Cardiac muscle cell (in vitro differentiated cells and primary cell): ENCODE measurements at regions not wholly inside any gene's neighbourhood (a gene's known extent, or its start where the extent isn't known, plus 50 kb on each side); places are given as distances from the start of the nearest gene placed in this dataset.

ENCODE experiments used
- DNase-seq, 2 donors: peaks; one replicate each; pipeline versions ENCODE4 v3.0.0 to v3.0.0-alpha.2; 2010 to 2017; ENCODE audit warnings: low read depth in 1 of 2, low spot score in 1 of 2
- H3K27ac ChIP-seq: fragments of 200-600 bp; sonication (generic); 2 replicates; pipeline ENCODE4 v1.5.1; 2016
- H3K27me3 ChIP-seq: fragments of 200-600 bp; sonication (generic); 2 replicates; pipeline ENCODE4 v1.6.0; 2016; ENCODE audit warnings: control low read depth
- H3K36me3 ChIP-seq: fragments of 200-600 bp; sonication (generic); 2 replicates; pipeline ENCODE4 v1.5.1; 2016; ENCODE audit warnings: control low read depth
- H3K4me1 ChIP-seq: fragments of 200-600 bp; sonication (generic); 2 replicates; pipeline ENCODE4 v1.8.1; 2017; ENCODE audit warnings: low read depth, mild to moderate bottlenecking, mixed run types
- H3K4me3 ChIP-seq: fragments of 200-600 bp; sonication (generic); 2 replicates; pipeline ENCODE4 v1.5.1; 2016; ENCODE audit warnings: mild to moderate bottlenecking
- H3K9me3 ChIP-seq: fragments of 200-600 bp; sonication (generic); 2 replicates; pipeline ENCODE4 v1.5.1; 2017; ENCODE audit warnings: low read depth, mild to moderate bottlenecking, control low read depth
- CTCF ChIP-seq: IDR thresholded peaks from 2 replicates; pipeline ENCODE4 v1.5.1; 2012; ENCODE audit warnings: low read depth, mild to moderate bottlenecking, low read length

- H3K36me3 ChIP-seq, result no peaks in the 10 kb centered on the region
- no peaks in the 10 kb centered on the region for H3K27me3 ChIP-seq
- H3K4me1 ChIP-seq, result no peaks in the 10 kb centered on the region
- no peak overlapping the region for H3K27ac ChIP-seq
- DNase-seq, result no peak
- no peak for TF ChIP-seq CTCF
- H3K4me3 ChIP-seq, result no peak overlapping the region
- no peaks in the 10 kb centered on the region for H3K9me3 ChIP-seq
Measured at GRCh38 chr2:103002954-103003353, 241.1 kb downstream of the TMEM182 start.

GRCh38 chr2:103003750-103004260, 242.0 kb downstream of the TMEM182 start:
- Histone ChIP-seq H3K4me1 (no peaks in the 10 kb centered on the region), H3K9me3 (no peaks in the 10 kb centered on the region), H3K36me3 (no peaks in the 10 kb centered on the region), H3K4me3 (no peak overlapping the region), H3K27ac (no peak overlapping the region), H3K27me3 (no peaks in the 10 kb centered on the region)
- TF ChIP-seq CTCF, result no peak
- no peak for DNase-seq

GRCh38 chr2:103004426-103004942, 242.7 kb downstream of the TMEM182 start:
- H3K4me3 ChIP-seq, result no peak overlapping the region
- no peak overlapping the region for H3K27ac ChIP-seq
- H3K9me3 ChIP-seq, result no peaks in the 10 kb centered on the region
- DNase-seq, result no peak
- no peaks in the 10 kb centered on the region for H3K27me3 ChIP-seq
- no peaks in the 10 kb centered on the region for H3K36me3 ChIP-seq
- H3K4me1 ChIP-seq, result no peaks in the 10 kb centered on the region
- TF ChIP-seq CTCF, result no peak

- no peaks in the 10 kb centered on the region for H3K9me3 ChIP-seq
- H3K27me3 ChIP-seq, result no peaks in the 10 kb centered on the region
- H3K36me3 ChIP-seq, result no peaks in the 10 kb centered on the region
- H3K4me3 ChIP-seq, result no peak overlapping the region
- no peak for TF ChIP-seq CTCF
- DNase-seq, result no peak
- peaks cover 5% of the 10 kb centered on the region for H3K4me1 ChIP-seq
- no peak overlapping the region for H3K27ac ChIP-seq
Measured at GRCh38 chr2:103005393-103005792, 243.6 kb downstream of the TMEM182 start.

- H3K36me3 ChIP-seq, result no peaks in the 10 kb centered on the region
- no peak for TF ChIP-seq CTCF
- no peaks in the 10 kb centered on the region for H3K27me3 ChIP-seq
- H3K9me3 ChIP-seq, result no peaks in the 10 kb centered on the region
- no peak for DNase-seq
- H3K4me1 ChIP-seq, result peaks cover 5% of the 10 kb centered on the region
- no peak overlapping the region for H3K27ac ChIP-seq
- no peak overlapping the region for H3K4me3 ChIP-seq
Measured at GRCh38 chr2:103007086-103007485, 245.3 kb downstream of the TMEM182 start.

GRCh38 chr2:103008586-103008985, 246.8 kb downstream of the TMEM182 start:
- H3K27ac ChIP-seq, result no peak overlapping the region
- no peaks in the 10 kb centered on the region for H3K36me3 ChIP-seq
- peak in 1 of 2 donors; percentile 33 for DNase-seq
- no peak overlapping the region for H3K4me3 ChIP-seq
- peaks cover 5% of the 10 kb centered on the region for H3K4me1 ChIP-seq
- no peak for TF ChIP-seq CTCF
- no peaks in the 10 kb centered on the region for H3K27me3 ChIP-seq
- no peaks in the 10 kb centered on the region for H3K9me3 ChIP-seq
